SK-N-SH (cell line): ENCODE measurements at regions not wholly inside any gene's neighbourhood (a gene's known extent, or its start where the extent isn't known, plus 50 kb on each side); places are given as distances from the start of the nearest gene placed in this dataset.

Source experiments
- CTCF ChIA-PET: fragments of 300-600, 350-600 bp; formaldehyde crosslinking; extraction: SDS; loops from one replicate; lab custom pipeline; 2021; lab: Yijun Ruan, JAX
- POLR2A ChIA-PET: fragments of 350-600 bp; sonication (Branson Sonifier 250); formaldehyde crosslinking; extraction: SDS; loops from one replicate; lab custom pipeline; 2020; ENCODE audit warnings: antibody characterized with exemption, inconsistent platforms; lab: Yijun Ruan, JAX
- DNase-seq: peaks from one replicate; pipeline ENCODE4 v3.0.0; 2012
- H2AFZ ChIP-seq: fragments of 200-600 bp; sonication (generic); 2 replicates; pipeline ENCODE4 v1.8.1; 2016; ENCODE audit warnings: antibody characterized with exemption, mild to moderate bottlenecking, low read depth
- H3F3A ChIP-seq: fragments of 200-600 bp; sonication (generic); replicated peaks from 2 replicates; pipeline ENCODE3; 2016; ENCODE audit warnings: antibody characterized with exemption, mild to moderate bottlenecking; ENCODE audit not compliant: insufficient read depth
- H3K27ac ChIP-seq, 2 experiments: fragments of 200-500 bp in 1 of 2; fragments of 200-600 bp in 1 of 2; sonication (Bioruptor generic) in 1 of 2; sonication (generic), shearing (Covaris generic) in 1 of 2; 2 replicates each; pipeline versions ENCODE4 v1.5.1 to v1.6.1; 2014 to 2016; ENCODE audit warnings: low read depth in 2 of 2, inconsistent platforms in 1 of 2, low read length in 1 of 2, mild to moderate bottlenecking in 1 of 2, mixed read lengths in 1 of 2
- H3K27me3 ChIP-seq: fragments of 200-600 bp; sonication (generic), shearing (Covaris generic); 2 replicates; pipeline ENCODE4 v1.6.1; 2016; ENCODE audit warnings: mixed run types; ENCODE audit not compliant: insufficient read depth
- H3K36me3 ChIP-seq, 2 experiments: fragments of 200-500 bp in 1 of 2; fragments of 200-600 bp in 1 of 2; sonication (Bioruptor generic) in 1 of 2; sonication (generic) in 1 of 2; replicated peaks in 1 of 2; 2 replicates each; pipeline versions ENCODE3 to v1.5.1; 2014 to 2016; ENCODE audit warnings: low read length in 1 of 2, mild to moderate bottlenecking in 1 of 2; ENCODE audit not compliant: insufficient read depth in 2 of 2, control insufficient read depth in 1 of 2
- H3K4me1 ChIP-seq, 2 experiments: fragments of 200-500 bp in 1 of 2; fragments of 200-600 bp in 1 of 2; sonication (Bioruptor generic) in 1 of 2; sonication (generic), shearing (Covaris generic) in 1 of 2; 2 replicates each; pipeline versions ENCODE4 v1.5.1 to v1.6.1; 2014 to 2016; ENCODE audit warnings: low read depth in 1 of 2, low read length in 1 of 2, mixed run types in 1 of 2; ENCODE audit not compliant: insufficient read depth in 2 of 2, control insufficient read depth in 1 of 2
- H3K4me2 ChIP-seq: fragments of 200-600 bp; sonication (generic), shearing (Covaris generic); 2 replicates; pipeline ENCODE4 v1.6.1; 2017; ENCODE audit warnings: mixed run types
- H3K4me3 ChIP-seq, 2 experiments: fragments of 200-500 bp in 1 of 2; fragments of 200-600 bp in 1 of 2; sonication (Bioruptor generic) in 1 of 2; sonication (generic), shearing (Covaris generic) in 1 of 2; 2 replicates each; pipeline versions ENCODE4 v1.5.1 to v1.8.1; 2014 to 2016; ENCODE audit warnings: low read depth in 2 of 2, inconsistent platforms in 1 of 2, low read length in 1 of 2, mild to moderate bottlenecking in 1 of 2, mixed read lengths in 1 of 2, moderate library complexity in 1 of 2
- H3K79me2 ChIP-seq: fragments of 200-600 bp; sonication (generic); 2 replicates; pipeline ENCODE4 v1.8.1; 2017; ENCODE audit warnings: mild to moderate bottlenecking; ENCODE audit not compliant: insufficient read depth
- H3K9ac ChIP-seq: fragments of 200-600 bp; sonication (generic); 2 replicates; pipeline ENCODE4 v1.6.1; 2017; ENCODE audit warnings: mixed run types
- H3K9me2 ChIP-seq: fragments of 200-600 bp; sonication (generic); 2 replicates; pipeline ENCODE4 v1.6.1; 2017; ENCODE audit warnings: mixed run types
- H3K9me3 ChIP-seq: fragments of 200-600 bp; sonication (generic); 2 replicates; pipeline ENCODE4 v1.6.1; 2017; ENCODE audit warnings: mixed run types, mild to moderate bottlenecking, moderate library complexity
- H4K20me1 ChIP-seq: fragments of 200-600 bp; sonication (generic); 2 replicates; pipeline ENCODE4 v1.6.1; 2017; ENCODE audit warnings: mild to moderate bottlenecking, mixed run types; ENCODE audit not compliant: insufficient read depth
- ELF1 ChIP-seq: IDR thresholded peaks from 2 replicates; pipeline ENCODE4 v1.4.0; 2012
- EP300 ChIP-seq, 2 experiments: IDR thresholded peaks; 2 replicates each; pipeline versions ENCODE4 v1.4.0 to v1.6.1; 2012; ENCODE audit warnings: borderline replicate concordance in 1 of 2, low read depth in 1 of 2, low read length in 1 of 2
- EZH2phosphoT487 ChIP-seq: fragments of 200-600 bp; sonication (generic); IDR thresholded peaks from 2 replicates; pipeline ENCODE4 v1.6.1; 2017; ENCODE audit warnings: low read depth, mixed run types, mild to moderate bottlenecking, antibody characterized with exemption, moderate library complexity, borderline replicate concordance
- FOSL2 ChIP-seq: IDR thresholded peaks from 2 replicates; pipeline ENCODE4 v1.4.0; 2012; ENCODE audit warnings: low read depth, mild to moderate bottlenecking, moderate library complexity, borderline replicate concordance
- FOXM1 ChIP-seq: IDR thresholded peaks from 2 replicates; pipeline ENCODE4 v1.4.0; 2012; ENCODE audit warnings: low read depth, mild to moderate bottlenecking
- GABPA ChIP-seq: IDR thresholded peaks from 2 replicates; pipeline ENCODE4 v1.4.0; 2012; ENCODE audit warnings: low read depth, mild to moderate bottlenecking
- MEF2A ChIP-seq: IDR thresholded peaks from 2 replicates; pipeline ENCODE4 v1.4.0; 2012; ENCODE audit warnings: low read depth, borderline replicate concordance
- MXI1 ChIP-seq: IDR thresholded peaks from 2 replicates; pipeline ENCODE4 v1.6.1; 2012; ENCODE audit warnings: mild to moderate bottlenecking, low read depth, low read length, improper control_type of control experiment
- POLR2AphosphoS5 ChIP-seq: IDR thresholded peaks from 2 replicates; pipeline ENCODE4 v1.6.1; 2012; ENCODE audit warnings: low read depth, low read length
- RAD21 ChIP-seq: IDR thresholded peaks from 2 replicates; pipeline ENCODE4 v1.6.1; 2012; ENCODE audit warnings: mild to moderate bottlenecking, low read length
- RCOR1 ChIP-seq: fragments of 150-350 bp; IDR thresholded peaks from 2 replicates; pipeline ENCODE4 v1.6.1; 2017; ENCODE audit warnings: antibody characterized with exemption, low read length
- SMC3 ChIP-seq: IDR thresholded peaks from 2 replicates; pipeline ENCODE4 v1.6.1; 2012; ENCODE audit warnings: low read depth, low read length, improper control_type of control experiment
- TAF1 ChIP-seq: IDR thresholded peaks from 2 replicates; pipeline ENCODE4 v1.6.1; 2012; ENCODE audit warnings: low read depth, mild to moderate bottlenecking, low read length, moderate library complexity, borderline replicate concordance
- WGBS: methylation state at CpG from one replicate; pipeline ENCODE4 v1.1.6; 2017; ENCODE audit warnings: low lambda C conversion rate; 5-methylcytosine and 5-hydroxymethylcytosine counted together
- TF ChIP-seq, protein P1 (sequence below): IDR thresholded peaks from 2 replicates; pipeline ENCODE4 v1.6.1; 2012; ENCODE audit warnings: mild to moderate bottlenecking, low read depth, low read length, moderate library complexity
- TF ChIP-seq, protein P2 (sequence below): fragments of 150-350 bp; IDR thresholded peaks from 2 replicates; pipeline ENCODE4 v1.6.1; 2016; ENCODE audit warnings: mild to moderate bottlenecking, low read depth, low read length
- TF ChIP-seq, protein P3 (sequence below): IDR thresholded peaks from 2 replicates; pipeline ENCODE4 v1.4.0; 2012; ENCODE audit warnings: low read depth, borderline replicate concordance
- TF ChIP-seq, protein P4 (sequence below): fragments of 150-350 bp; IDR thresholded peaks from 2 replicates; pipeline ENCODE4 v1.6.1; 2017; ENCODE audit warnings: antibody characterized with exemption, low read length, low read depth, borderline replicate concordance

DNA sequence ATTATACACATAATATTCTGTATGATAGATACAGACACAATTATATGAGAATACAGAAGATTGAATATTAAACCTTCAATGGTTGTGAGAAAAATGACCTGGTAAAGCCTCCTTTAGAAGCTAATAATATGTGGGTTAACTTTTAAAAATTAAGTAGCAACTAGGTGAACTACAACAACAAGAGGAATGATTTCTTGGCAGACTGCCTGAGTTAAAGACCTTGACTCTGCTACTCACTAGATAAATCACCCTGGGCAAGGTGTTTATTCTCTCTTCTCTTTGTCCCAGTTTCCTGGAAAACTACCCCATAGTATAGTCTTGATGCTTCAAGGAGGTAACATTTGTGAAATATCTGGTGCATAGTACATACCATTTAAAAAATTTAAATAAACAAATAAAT, 519.6 kb upstream of the TENM4 start:
- H3K27me3 ChIP-seq = no peaks in the 10 kb centered on the region
- H3K27ac ChIP-seq = no peak overlapping the region
- POLR2A ChIA-PET = no interaction called here
- H4K20me1 ChIP-seq = no peaks in the 10 kb centered on the region
- H3K4me3 ChIP-seq = no peak overlapping the region
- H3K9me3 ChIP-seq = no peaks in the 10 kb centered on the region; the same call in 1 of the 2 replicates
- DNase-seq = no peak
- no peak overlapping the region for H3K9ac ChIP-seq
- H3K9me2 ChIP-seq = no peaks in the 10 kb centered on the region
- no peak overlapping the region for H3K4me2 ChIP-seq
- H3K4me1 ChIP-seq = no peaks in the 10 kb centered on the region
- H3K36me3 ChIP-seq = no peaks in the 10 kb centered on the region
- CTCF ChIA-PET = no interaction called here
- H3K79me2 ChIP-seq = no peaks in the 10 kb centered on the region
- H2AFZ ChIP-seq = no peak overlapping the region
- TF ChIP-seq GABPA (no peak), RCOR1 (no peak), SMC3 (no peak), MEF2A (no peak)
- TF ChIP-seq, all 33 proteins: peak for 0
- no peaks in the 10 kb centered on the region for H3F3A ChIP-seq

DNA sequence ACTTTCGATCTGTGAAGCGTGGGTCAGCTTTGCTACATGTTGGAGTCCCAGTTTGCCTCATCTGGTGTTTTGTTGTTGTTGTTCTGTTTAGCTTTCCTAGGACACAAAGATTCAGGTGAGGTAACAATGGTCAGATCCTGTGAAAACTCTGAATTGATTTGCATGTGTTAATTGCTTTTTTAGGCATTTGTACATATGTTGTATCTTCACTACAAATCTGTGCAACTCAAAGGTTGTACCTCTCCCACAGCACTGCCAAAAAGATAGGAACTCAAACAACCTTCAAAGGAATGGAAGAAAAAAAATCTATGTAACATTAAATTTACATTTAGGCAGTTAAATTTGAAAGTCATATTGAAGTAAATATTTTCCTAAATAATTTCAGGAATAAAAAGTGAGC, 518.5 kb upstream of the TENM4 start:
- Histone ChIP-seq H3K27ac (no peak overlapping the region), H3K79me2 (no peaks in the 10 kb centered on the region), H3K27me3 (no peaks in the 10 kb centered on the region), H3K9me3 (no peaks in the 10 kb centered on the region; the same call in 1 of the 2 replicates), H4K20me1 (no peaks in the 10 kb centered on the region), H2AFZ (no peak overlapping the region), H3K9me2 (no peaks in the 10 kb centered on the region)
- POLR2A ChIA-PET = no interaction called here
- DNase-seq = no peak
- 0% methylated on average over 2 of the region's 2 CpGs for WGBS
- TF ChIP-seq ELF1 (no peak), MXI1 (no peak), POLR2AphosphoS5 (no peak), EP300 (IDR thresholded peaks at IDR 0.05; ENCODE audit: borderline replicate concordance in 1 of 2, low read depth in 1 of 2, low read length in 1 of 2) (no peak), EZH2phosphoT487 (no peak), FOXM1 (no peak), RAD21 (no peak), SMC3 (no peak), MEF2A (no peak), FOSL2 (no peak), RCOR1 (no peak), TAF1 (no peak)
- TF ChIP-seq, protein P1, sequence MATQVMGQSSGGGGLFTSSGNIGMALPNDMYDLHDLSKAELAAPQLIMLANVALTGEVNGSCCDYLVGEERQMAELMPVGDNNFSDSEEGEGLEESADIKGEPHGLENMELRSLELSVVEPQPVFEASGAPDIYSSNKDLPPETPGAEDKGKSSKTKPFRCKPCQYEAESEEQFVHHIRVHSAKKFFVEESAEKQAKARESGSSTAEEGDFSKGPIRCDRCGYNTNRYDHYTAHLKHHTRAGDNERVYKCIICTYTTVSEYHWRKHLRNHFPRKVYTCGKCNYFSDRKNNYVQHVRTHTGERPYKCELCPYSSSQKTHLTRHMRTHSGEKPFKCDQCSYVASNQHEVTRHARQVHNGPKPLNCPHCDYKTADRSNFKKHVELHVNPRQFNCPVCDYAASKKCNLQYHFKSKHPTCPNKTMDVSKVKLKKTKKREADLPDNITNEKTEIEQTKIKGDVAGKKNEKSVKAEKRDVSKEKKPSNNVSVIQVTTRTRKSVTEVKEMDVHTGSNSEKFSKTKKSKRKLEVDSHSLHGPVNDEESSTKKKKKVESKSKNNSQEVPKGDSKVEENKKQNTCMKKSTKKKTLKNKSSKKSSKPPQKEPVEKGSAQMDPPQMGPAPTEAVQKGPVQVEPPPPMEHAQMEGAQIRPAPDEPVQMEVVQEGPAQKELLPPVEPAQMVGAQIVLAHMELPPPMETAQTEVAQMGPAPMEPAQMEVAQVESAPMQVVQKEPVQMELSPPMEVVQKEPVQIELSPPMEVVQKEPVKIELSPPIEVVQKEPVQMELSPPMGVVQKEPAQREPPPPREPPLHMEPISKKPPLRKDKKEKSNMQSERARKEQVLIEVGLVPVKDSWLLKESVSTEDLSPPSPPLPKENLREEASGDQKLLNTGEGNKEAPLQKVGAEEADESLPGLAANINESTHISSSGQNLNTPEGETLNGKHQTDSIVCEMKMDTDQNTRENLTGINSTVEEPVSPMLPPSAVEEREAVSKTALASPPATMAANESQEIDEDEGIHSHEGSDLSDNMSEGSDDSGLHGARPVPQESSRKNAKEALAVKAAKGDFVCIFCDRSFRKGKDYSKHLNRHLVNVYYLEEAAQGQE = no peak
- TF ChIP-seq, protein P2, sequence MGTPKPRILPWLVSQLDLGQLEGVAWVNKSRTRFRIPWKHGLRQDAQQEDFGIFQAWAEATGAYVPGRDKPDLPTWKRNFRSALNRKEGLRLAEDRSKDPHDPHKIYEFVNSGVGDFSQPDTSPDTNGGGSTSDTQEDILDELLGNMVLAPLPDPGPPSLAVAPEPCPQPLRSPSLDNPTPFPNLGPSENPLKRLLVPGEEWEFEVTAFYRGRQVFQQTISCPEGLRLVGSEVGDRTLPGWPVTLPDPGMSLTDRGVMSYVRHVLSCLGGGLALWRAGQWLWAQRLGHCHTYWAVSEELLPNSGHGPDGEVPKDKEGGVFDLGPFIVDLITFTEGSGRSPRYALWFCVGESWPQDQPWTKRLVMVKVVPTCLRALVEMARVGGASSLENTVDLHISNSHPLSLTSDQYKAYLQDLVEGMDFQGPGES = no peak
- TF ChIP-seq, protein P3, sequence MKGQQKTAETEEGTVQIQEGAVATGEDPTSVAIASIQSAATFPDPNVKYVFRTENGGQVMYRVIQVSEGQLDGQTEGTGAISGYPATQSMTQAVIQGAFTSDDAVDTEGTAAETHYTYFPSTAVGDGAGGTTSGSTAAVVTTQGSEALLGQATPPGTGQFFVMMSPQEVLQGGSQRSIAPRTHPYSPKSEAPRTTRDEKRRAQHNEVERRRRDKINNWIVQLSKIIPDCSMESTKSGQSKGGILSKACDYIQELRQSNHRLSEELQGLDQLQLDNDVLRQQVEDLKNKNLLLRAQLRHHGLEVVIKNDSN = no peak
- TF ChIP-seq, protein P4, sequence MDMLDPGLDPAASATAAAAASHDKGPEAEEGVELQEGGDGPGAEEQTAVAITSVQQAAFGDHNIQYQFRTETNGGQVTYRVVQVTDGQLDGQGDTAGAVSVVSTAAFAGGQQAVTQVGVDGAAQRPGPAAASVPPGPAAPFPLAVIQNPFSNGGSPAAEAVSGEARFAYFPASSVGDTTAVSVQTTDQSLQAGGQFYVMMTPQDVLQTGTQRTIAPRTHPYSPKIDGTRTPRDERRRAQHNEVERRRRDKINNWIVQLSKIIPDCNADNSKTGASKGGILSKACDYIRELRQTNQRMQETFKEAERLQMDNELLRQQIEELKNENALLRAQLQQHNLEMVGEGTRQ = no peak
- TF ChIP-seq, all 33 proteins: peak for 0
- CTCF ChIA-PET = no interaction called here
- H3F3A ChIP-seq = no peaks in the 10 kb centered on the region
- H3K4me2 ChIP-seq = no peak overlapping the region
- no peak overlapping the region for H3K4me3 ChIP-seq
- no peaks in the 10 kb centered on the region for H3K4me1 ChIP-seq
- H3K36me3 ChIP-seq = no peaks in the 10 kb centered on the region
- no peak overlapping the region for H3K9ac ChIP-seq
